ENCODE measurements at regions not wholly inside any gene's neighbourhood (a gene's known extent, or its start where the extent isn't known, plus 50 kb on each side); places are given as distances from the start of the nearest gene placed in this dataset.
"Not testable (repeated sequence)": the region's sequence is repeated elsewhere in the genome, so short reads cannot be mapped to it uniquely, and the experiment has no call there.

GRCh38 chr11:116373104-116373944 is 399.5 kb downstream of the BUD13 start:
- DNase-seq (ENCODE audit: low read depth): no peak

- no peak for DNase-seq (ENCODE audit: low read depth)
Measured at GRCh38 chr11:116371146-116371545, 401.6 kb downstream of the BUD13 start.

GRCh38 chr11:116368784-116369183 is 404.0 kb downstream of the BUD13 start:
- DNase-seq (ENCODE audit: low read depth): no peak

DNA sequence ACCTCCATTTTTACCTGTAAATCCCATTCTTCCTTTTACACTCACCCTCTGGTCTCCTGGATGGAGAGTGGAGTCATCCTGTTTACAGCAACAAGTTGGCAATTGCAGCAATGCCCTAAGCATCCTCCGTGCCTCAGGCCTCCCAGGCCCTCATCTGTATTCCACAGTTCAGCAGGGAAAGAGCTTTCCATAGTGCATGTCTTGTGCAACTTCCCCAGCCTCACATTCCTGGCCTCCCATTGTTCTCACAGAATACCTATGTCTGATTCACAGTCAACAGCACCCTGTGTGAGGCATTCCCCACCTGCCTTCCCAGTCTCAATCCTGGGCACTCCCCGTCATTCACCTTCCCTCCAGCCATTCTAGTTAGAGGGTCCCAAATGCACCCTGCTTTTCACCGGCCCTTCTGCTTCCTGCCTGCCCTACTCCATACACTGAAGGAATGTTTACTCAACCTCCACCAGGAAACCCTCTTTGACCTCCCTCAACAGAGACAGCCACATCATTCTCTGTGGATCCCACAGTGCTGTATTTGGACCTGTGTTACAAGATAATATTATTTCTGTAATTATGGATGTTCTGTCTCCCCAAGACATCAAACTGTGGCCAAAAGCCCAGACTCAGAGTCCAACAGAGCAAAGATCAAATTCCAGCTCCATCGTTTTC is 405.7 kb downstream of the BUD13 start:
- no peak for DNase-seq (ENCODE audit: low read depth)

GRCh38 chr11:116366451-116366850 is 406.3 kb downstream of the BUD13 start:
- no peak for DNase-seq (ENCODE audit: low read depth)

- not testable (repeated sequence) for DNase-seq (ENCODE audit: low read depth)
Measured at GRCh38 chr11:116364925-116365324, 407.9 kb downstream of the BUD13 start.

DNA sequence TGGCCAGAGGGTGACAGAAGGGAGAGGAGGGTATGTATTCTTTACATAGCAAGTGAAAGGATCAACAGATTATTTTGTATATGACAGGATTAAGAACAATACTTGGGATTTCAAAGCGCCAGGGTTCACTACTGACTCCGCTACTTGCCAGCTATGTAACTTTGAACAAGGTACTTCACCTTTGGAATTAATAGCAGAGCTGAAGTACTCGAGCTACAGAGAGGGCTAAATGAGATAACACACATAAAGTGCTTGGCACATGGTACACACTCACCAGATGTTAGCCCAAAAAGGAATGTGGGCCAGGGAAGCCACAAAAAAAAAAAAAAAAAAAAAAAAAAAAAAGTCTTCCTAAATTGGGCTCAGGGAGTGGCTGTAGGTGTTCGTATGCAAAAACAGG is 408.4 kb downstream of the BUD13 start:
- no peak for DNase-seq (ENCODE audit: low read depth)

DNA sequence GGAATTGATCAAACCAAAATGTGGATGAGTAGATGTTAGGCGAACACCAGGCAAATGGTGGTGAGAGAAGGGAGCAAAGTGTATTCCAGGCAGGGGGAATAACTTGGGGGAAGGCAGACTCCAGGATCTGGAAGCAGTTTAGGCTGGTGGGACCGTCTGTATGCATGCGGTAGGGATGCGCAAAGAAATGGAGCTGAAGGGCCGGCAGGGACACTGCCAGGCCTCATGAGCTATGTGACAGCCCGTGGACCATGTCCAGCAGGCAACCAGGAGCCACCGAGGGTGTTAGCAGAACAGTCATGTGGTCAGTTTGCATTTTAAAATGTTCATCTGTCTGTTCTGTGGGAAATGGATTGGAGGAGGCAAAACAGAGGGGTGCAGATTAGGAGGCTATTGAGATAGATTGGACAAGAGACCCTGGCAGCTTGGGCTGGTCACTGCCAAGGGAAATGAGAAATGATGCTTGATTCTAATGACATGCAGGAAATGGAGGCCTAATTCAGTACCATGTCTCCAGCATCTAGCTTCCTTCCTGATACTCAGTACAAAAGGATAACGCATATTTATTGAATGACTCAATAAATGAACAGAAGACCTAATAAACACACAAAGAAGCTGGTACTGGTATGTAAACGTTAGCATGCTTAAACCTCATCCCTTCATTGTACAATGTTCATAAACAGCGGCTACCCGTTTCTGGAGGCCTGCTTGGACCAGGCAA is 412.4 kb downstream of the BUD13 start:
- no peak for DNase-seq (ENCODE audit: low read depth)

DNA sequence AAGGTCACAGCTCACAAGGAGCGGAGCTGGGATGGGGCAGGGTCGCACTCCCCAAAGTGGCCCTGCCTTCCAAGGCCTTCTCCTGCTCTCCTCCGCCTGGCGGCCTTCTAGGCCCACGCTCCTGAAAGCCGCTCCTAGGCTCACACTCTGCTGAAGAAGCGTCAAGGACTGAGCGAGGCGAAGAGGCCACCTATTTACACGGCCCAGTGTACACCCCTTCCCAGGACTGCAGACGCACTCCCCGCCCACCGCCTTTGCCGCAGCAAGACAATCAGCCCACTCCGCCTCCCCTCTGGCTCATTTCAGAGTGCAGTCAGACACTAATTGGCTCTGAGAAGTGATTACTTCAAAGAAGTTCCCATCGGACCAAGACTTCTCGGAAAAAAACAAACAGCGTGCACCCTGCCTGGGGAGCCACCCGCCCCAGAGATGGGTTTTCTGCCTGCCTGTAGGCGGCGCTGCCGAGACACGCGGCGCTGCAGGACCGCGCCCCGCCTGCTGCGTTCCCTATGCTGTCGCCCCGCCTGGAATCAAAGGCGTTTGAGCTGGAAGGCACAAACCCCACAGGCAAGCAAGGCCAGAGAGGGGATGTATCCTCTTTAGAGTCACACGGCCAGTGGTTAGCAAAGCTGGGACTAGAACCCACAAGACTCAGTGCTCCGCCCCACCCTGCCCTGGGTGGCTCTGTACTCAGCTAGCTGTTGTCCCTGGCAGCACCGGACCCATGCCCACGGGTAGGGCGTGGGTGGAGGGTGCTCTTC is 414.8 kb downstream of the BUD13 start:
- no peak for DNase-seq (ENCODE audit: low read depth)

GRCh38 chr11:116356451-116356850 is 416.3 kb downstream of the BUD13 start:
- DNase-seq (ENCODE audit: low read depth): no peak

DNA sequence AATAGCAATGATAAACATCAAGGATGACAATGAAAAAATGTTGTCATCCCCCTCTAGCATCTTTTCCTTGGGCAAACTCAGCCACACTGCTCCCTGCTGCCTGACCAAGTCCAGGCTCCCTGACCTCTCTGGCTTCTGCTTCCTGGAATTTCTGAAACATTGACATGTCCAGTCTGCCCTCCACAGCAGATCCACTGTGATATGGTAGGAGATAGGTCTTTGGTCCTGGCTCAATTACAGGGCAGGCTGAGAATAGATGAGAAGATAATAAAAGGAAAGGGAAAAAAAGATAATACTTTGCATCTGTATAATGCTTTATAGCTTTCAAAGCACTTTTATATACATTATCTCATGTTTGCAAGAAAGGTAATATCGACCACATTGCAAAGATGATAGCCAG is 417.7 kb downstream of the BUD13 start:
- no peak for DNase-seq (ENCODE audit: low read depth)

GRCh38 chr11:116353589-116353988 is 419.2 kb downstream of the BUD13 start:
- DNase-seq (ENCODE audit: low read depth): no peak

GRCh38 chr11:116352881-116353280 is 419.9 kb downstream of the BUD13 start:
- no peak for DNase-seq (ENCODE audit: low read depth)

GRCh38 chr11:116348226-116348625 is 424.6 kb downstream of the BUD13 start:
- no peak for DNase-seq (ENCODE audit: low read depth)

- no peak for DNase-seq (ENCODE audit: low read depth)
Measured at GRCh38 chr11:116345575-116345974, 427.2 kb downstream of the BUD13 start.

- no peak for DNase-seq (ENCODE audit: low read depth)
Measured at GRCh38 chr11:116344601-116345000, 428.2 kb downstream of the BUD13 start.

DNA sequence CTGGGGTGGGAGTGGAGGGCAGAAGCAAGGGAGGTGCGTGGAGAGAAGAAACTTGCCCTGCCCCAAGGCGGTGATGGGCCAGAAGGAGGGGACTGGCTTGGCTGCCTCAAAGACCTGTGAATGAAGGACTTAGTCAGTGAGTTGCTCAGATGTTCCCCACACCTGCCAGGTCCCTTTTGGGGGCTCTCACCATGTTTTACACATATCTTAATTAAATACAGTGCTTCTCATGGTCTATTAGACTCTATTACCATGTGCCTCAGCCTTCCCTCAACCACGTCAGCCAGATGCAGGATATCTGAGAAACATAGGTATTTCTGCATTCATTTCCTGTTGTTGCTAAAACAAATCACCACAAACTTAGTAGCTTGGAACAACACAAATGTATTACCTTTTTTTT is 429.5 kb downstream of the BUD13 start:
- no peak for DNase-seq (ENCODE audit: low read depth)

- DNase-seq (ENCODE audit: low read depth): no peak
Measured at GRCh38 chr11:116342148-116342547, 430.6 kb downstream of the BUD13 start.

DNA sequence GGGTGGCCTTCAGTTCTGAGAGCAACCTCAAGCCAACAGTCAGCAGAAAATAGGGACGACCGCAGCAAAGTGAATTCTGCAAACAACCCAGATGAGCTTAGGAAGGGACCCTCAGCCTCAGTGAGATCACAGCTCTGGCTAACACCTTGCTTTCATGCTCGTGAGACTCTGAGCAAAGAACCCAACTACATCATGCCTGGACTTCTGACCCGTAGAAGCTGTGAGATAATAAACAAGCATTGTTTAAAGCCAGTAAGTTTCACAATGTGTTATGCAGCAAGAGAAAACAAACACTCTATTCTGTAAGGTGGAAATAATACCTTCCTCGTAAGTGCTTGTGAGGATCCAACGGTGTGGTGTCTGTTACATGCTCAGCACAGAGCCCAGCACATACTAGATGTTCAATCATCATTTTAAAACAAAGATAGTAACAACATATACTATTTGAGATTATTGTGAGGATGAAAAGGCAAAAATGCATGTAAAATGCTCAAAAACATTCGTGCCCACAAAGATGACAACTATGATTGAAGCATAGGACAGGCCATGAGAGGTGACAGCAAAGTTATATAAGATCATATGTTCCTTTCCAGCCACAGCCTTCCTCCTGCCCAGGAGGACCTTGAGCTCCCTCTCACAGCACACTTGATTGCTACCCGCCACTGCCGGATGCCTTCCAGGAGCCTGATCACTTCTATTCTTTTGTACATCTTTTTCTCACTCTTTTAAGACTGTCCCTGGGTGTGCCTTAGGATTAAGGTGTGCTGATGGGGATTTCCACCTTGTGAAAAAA is 433.3 kb downstream of the BUD13 start:
- DNase-seq (ENCODE audit: low read depth): no peak

- not testable (repeated sequence) for DNase-seq (ENCODE audit: low read depth)
Measured at GRCh38 chr11:116338500-116338899, 434.3 kb downstream of the BUD13 start.

- DNase-seq (ENCODE audit: low read depth): no peak
Measured at GRCh38 chr11:116336540-116336939, 436.2 kb downstream of the BUD13 start.
